ENCODE measurements at regions not wholly inside any gene's neighbourhood (a gene's known extent, or its start where the extent isn't known, plus 50 kb on each side); places are given as distances from the start of the nearest gene placed in this dataset.
"Not testable (repeated sequence)": the region's sequence is repeated elsewhere in the genome, so short reads cannot be mapped to it uniquely, and the experiment has no call there.

- TF ChIP-seq CTCF (IDR thresholded peaks at IDR 0.05; ENCODE audit: insufficient read depth, low read length, poor library complexity, severe bottlenecking); EZH2phosphoT487 (conservative IDR thresholded peaks at IDR 0.05; ENCODE audit: low read length): not testable (repeated sequence)
These were observed 69.8 kb downstream of the SRGAP2 start for GRCh38 chr1:206273104-206273503.

Data from SU-DHL-6 (cell line).